Spleen (tissue), 11 donors: ENCODE measurements at regions not wholly inside any gene's neighbourhood (a gene's known extent, or its start where the extent isn't known, plus 50 kb on each side); places are given as distances from the start of the nearest gene placed in this dataset.
A peak's percentile ranks its signal among the peaks of the same experiment; 100 is the strongest.

Experiments
- DNase-seq: peaks from one replicate; pipeline ENCODE4 v3.0.0-alpha.2; 2020
- H3K27ac ChIP-seq, 8 donors: fragments of 200-600 bp; sonication (generic) in 7 of 8; 1 replicate in 4 of 8; 2 replicates in 4 of 8; pipeline versions ENCODE4 v1.5.0 to v1.8.0; 2016 to 2021; ENCODE audit warnings: inconsistent platforms in 4 of 8, mild to moderate bottlenecking in 4 of 8, moderate library complexity in 1 of 8
- H3K27me3 ChIP-seq, 7 donors: fragments of 200-600 bp; sonication (generic) in 6 of 7; replicated peaks in 1 of 7; 1 replicate in 4 of 7; 2 replicates in 3 of 7; pipeline versions ENCODE4 v1.5.0 to v1.8.0; 2016 to 2021; ENCODE audit warnings: inconsistent platforms in 3 of 7, mild to moderate bottlenecking in 1 of 7
- H3K36me3 ChIP-seq, 6 donors: fragments of 200-600 bp; sonication (generic) in 5 of 6; 1 replicate in 4 of 6; 2 replicates in 2 of 6; pipeline versions ENCODE4 v1.5.0 to v1.8.0; 2016 to 2021; ENCODE audit warnings: inconsistent platforms in 2 of 6
- H3K4me1 ChIP-seq, 6 donors: fragments of 200-600 bp; sonication (generic) in 5 of 6; 1 replicate in 3 of 6; 2 replicates in 3 of 6; pipeline versions ENCODE4 v1.5.0 to v1.8.0; 2016 to 2021; ENCODE audit warnings: inconsistent platforms in 3 of 6
- H3K4me3 ChIP-seq, 8 donors: fragments of 200-600 bp; sonication (generic) in 7 of 8; 1 replicate in 4 of 8; 2 replicates in 4 of 8; pipeline versions ENCODE4 v1.5.0 to v1.8.0; 2016 to 2021; ENCODE audit warnings: inconsistent platforms in 4 of 8, mild to moderate bottlenecking in 4 of 8, moderate library complexity in 2 of 8
- H3K9me3 ChIP-seq, 8 donors: fragments of 200-600 bp; sonication (generic) in 7 of 8; 1 replicate in 4 of 8; 2 replicates in 4 of 8; pipeline versions ENCODE4 v1.5.0 to v1.8.0; 2016 to 2021; ENCODE audit warnings: inconsistent platforms in 4 of 8
- CTCF ChIP-seq, 11 experiments: fragments of 200-600 bp in 7 of 11; fragments of 450-650 bp in 4 of 11; sonication (generic) in 4 of 11; IDR thresholded peaks in 8 of 11; conservative IDR thresholded peaks in 3 of 11; 1 replicate in 7 of 11; 2 replicates in 4 of 11; pipeline versions ENCODE4 v1.4.0 to v1.8.0; 2016 to 2021; ENCODE audit warnings: antibody characterized with exemption in 11 of 11, inconsistent platforms in 4 of 11, mild to moderate bottlenecking in 1 of 11
- POLR2A ChIP-seq, 3 donors: fragments of 450-650 bp; IDR thresholded peaks; one replicate each; pipeline ENCODE4 v1.5.1; 2017; ENCODE audit warnings: antibody characterized with exemption in 3 of 3, mild to moderate bottlenecking in 1 of 3
- POLR2AphosphoS5 ChIP-seq, 3 donors: sonication (generic); formaldehyde crosslinking; IDR thresholded peaks; one replicate each; pipeline ENCODE4 v1.5.1; 2017; ENCODE audit warnings: antibody characterized with exemption in 3 of 3
- WGBS, 5 donors: extraction: QIAGEN DNeasy Blood & Tissue Kit in 3 of 5; methylation state at CpG; one replicate each; pipeline versions ENCODE4 v1.1.5 to v1.1.7; 2013 to 2018; 5-methylcytosine and 5-hydroxymethylcytosine counted together
- intact Hi-C: fragments of 100-400 bp; cut with DNase I; formaldehyde crosslinking; loops from one replicate; pipeline ENCODE4 v1.15.0; 2023; ENCODE audit warnings: low total_unique reads
- donor health status: healthy with polysubstance abuse.
- donor health status: DM: no; HTN: no; CAD: no; lungs with moderate emphysema.
- donor health status: DM: no; HTN: no; CAD: no.
- donor health status: Bipolar disorder and iron deficiency.
- donor health status: healthy.
- donor health status: DM: no; HTN: no; CAD: no.
- donor health status: DM: yes; HTN: yes; CAD: no.

GRCh38 chr16:85312174-85312573, 199.9 kb upstream of the CIBAR2 start:
- H3K4me1 ChIP-seq = peaks cover 32 to 90% (median 74%) of the 10 kb centered on the region in 6 donors
- intact Hi-C loops = no loop called here
- no peak overlapping the region for H3K4me3 ChIP-seq
- no peak for TF ChIP-seq POLR2A (IDR thresholded peaks at IDR 0.05)
- TF ChIP-seq POLR2AphosphoS5 (IDR thresholded peaks at IDR 0.05) = no peak
- no peak for TF ChIP-seq CTCF (IDR thresholded peaks at IDR 0.05 in 8 of 11, conservative IDR thresholded peaks at IDR 0.05 in 3 of 11)
- no peak overlapping the region for H3K27ac ChIP-seq
- 84 to 86% (median 85%) methylated on average over 9 to 11 of the region's 11 CpGs for WGBS, 5 donors
- DNase-seq = no peak
- H3K27me3 ChIP-seq = peaks cover 0 to 16% (median 0%) of the 10 kb centered on the region in 7 donors
- H3K9me3 ChIP-seq = no peaks in the 10 kb centered on the region
- no peaks in the 10 kb centered on the region for H3K36me3 ChIP-seq

GRCh38 chr16:85312642-85313525, 200.6 kb upstream of the CIBAR2 start:
- Histone ChIP-seq H3K27me3 (peaks cover 0 to 16% (median 0%) of the 10 kb centered on the region in 7 donors), H3K4me3 (no peak overlapping the region), H3K4me1 (peaks cover 32 to 83% (median 70%) of the 10 kb centered on the region in 6 donors), H3K9me3 (no peaks in the 10 kb centered on the region), H3K27ac (peak overlapping the region in 1 of 8 donors; percentile 0), H3K36me3 (no peaks in the 10 kb centered on the region)
- intact Hi-C loops = no loop called here
- DNase-seq = no peak
- 31 to 46% (median 45%) methylated on average over 18 to 23 of the region's 23 CpGs for WGBS, 5 donors
- peak in 1 of 3 donors; percentile 19 for TF ChIP-seq POLR2AphosphoS5 (IDR thresholded peaks at IDR 0.05)
- TF ChIP-seq CTCF (IDR thresholded peaks at IDR 0.05 in 8 of 11, conservative IDR thresholded peaks at IDR 0.05 in 3 of 11) = no peak

- TF ChIP-seq POLR2AphosphoS5 (IDR thresholded peaks at IDR 0.05) = no peak
- no peak for TF ChIP-seq POLR2A (IDR thresholded peaks at IDR 0.05)
- no peak for TF ChIP-seq CTCF (IDR thresholded peaks at IDR 0.05 in 8 of 11, conservative IDR thresholded peaks at IDR 0.05 in 3 of 11)
- Histone ChIP-seq H3K4me1 (peaks cover 28 to 75% (median 62%) of the 10 kb centered on the region in 6 donors), H3K27me3 (peaks cover 0 to 16% (median 0%) of the 10 kb centered on the region in 7 donors), H3K27ac (peak overlapping the region in 1 of 8 donors; percentile 0), H3K36me3 (no peaks in the 10 kb centered on the region), H3K4me3 (no peak overlapping the region), H3K9me3 (no peaks in the 10 kb centered on the region)
- intact Hi-C loops = no loop called here
- 47 to 61% (median 54%) methylated on average over 11 to 13 of the region's 13 CpGs for WGBS, 5 donors
- DNase-seq = no peak
These were observed 201.4 kb upstream of the CIBAR2 start for GRCh38 chr16:85313526-85314301.
